SK-N-SH (cell line): ENCODE measurements at regions not wholly inside any gene's neighbourhood (a gene's known extent, or its start where the extent isn't known, plus 50 kb on each side); places are given as distances from the start of the nearest gene placed in this dataset.

Experiments
- CTCF ChIA-PET: fragments of 300-600, 350-600 bp; formaldehyde crosslinking; extraction: SDS; loops from one replicate; lab custom pipeline; 2021; lab: Yijun Ruan, JAX
- POLR2A ChIA-PET: fragments of 350-600 bp; sonication (Branson Sonifier 250); formaldehyde crosslinking; extraction: SDS; loops from one replicate; lab custom pipeline; 2020; ENCODE audit warnings: antibody characterized with exemption, inconsistent platforms; lab: Yijun Ruan, JAX
- DNase-seq: peaks from one replicate; pipeline ENCODE4 v3.0.0; 2012
- H2AFZ ChIP-seq: fragments of 200-600 bp; sonication (generic); 2 replicates; pipeline ENCODE4 v1.8.1; 2016; ENCODE audit warnings: antibody characterized with exemption, mild to moderate bottlenecking, low read depth
- H3F3A ChIP-seq: fragments of 200-600 bp; sonication (generic); replicated peaks from 2 replicates; pipeline ENCODE3; 2016; ENCODE audit warnings: antibody characterized with exemption, mild to moderate bottlenecking; ENCODE audit not compliant: insufficient read depth
- H3K27ac ChIP-seq, 2 experiments: fragments of 200-500 bp in 1 of 2; fragments of 200-600 bp in 1 of 2; sonication (Bioruptor generic) in 1 of 2; sonication (generic), shearing (Covaris generic) in 1 of 2; 2 replicates each; pipeline versions ENCODE4 v1.5.1 to v1.6.1; 2014 to 2016; ENCODE audit warnings: low read depth in 2 of 2, inconsistent platforms in 1 of 2, low read length in 1 of 2, mild to moderate bottlenecking in 1 of 2, mixed read lengths in 1 of 2
- H3K27me3 ChIP-seq: fragments of 200-600 bp; sonication (generic), shearing (Covaris generic); 2 replicates; pipeline ENCODE4 v1.6.1; 2016; ENCODE audit warnings: mixed run types; ENCODE audit not compliant: insufficient read depth
- H3K36me3 ChIP-seq, 2 experiments: fragments of 200-500 bp in 1 of 2; fragments of 200-600 bp in 1 of 2; sonication (Bioruptor generic) in 1 of 2; sonication (generic) in 1 of 2; replicated peaks in 1 of 2; 2 replicates each; pipeline versions ENCODE3 to v1.5.1; 2014 to 2016; ENCODE audit warnings: low read length in 1 of 2, mild to moderate bottlenecking in 1 of 2; ENCODE audit not compliant: insufficient read depth in 2 of 2, control insufficient read depth in 1 of 2
- H3K4me1 ChIP-seq, 2 experiments: fragments of 200-500 bp in 1 of 2; fragments of 200-600 bp in 1 of 2; sonication (Bioruptor generic) in 1 of 2; sonication (generic), shearing (Covaris generic) in 1 of 2; 2 replicates each; pipeline versions ENCODE4 v1.5.1 to v1.6.1; 2014 to 2016; ENCODE audit warnings: low read depth in 1 of 2, low read length in 1 of 2, mixed run types in 1 of 2; ENCODE audit not compliant: insufficient read depth in 2 of 2, control insufficient read depth in 1 of 2
- H3K4me2 ChIP-seq: fragments of 200-600 bp; sonication (generic), shearing (Covaris generic); 2 replicates; pipeline ENCODE4 v1.6.1; 2017; ENCODE audit warnings: mixed run types
- H3K4me3 ChIP-seq, 2 experiments: fragments of 200-500 bp in 1 of 2; fragments of 200-600 bp in 1 of 2; sonication (Bioruptor generic) in 1 of 2; sonication (generic), shearing (Covaris generic) in 1 of 2; 2 replicates each; pipeline versions ENCODE4 v1.5.1 to v1.8.1; 2014 to 2016; ENCODE audit warnings: low read depth in 2 of 2, inconsistent platforms in 1 of 2, low read length in 1 of 2, mild to moderate bottlenecking in 1 of 2, mixed read lengths in 1 of 2, moderate library complexity in 1 of 2
- H3K79me2 ChIP-seq: fragments of 200-600 bp; sonication (generic); 2 replicates; pipeline ENCODE4 v1.8.1; 2017; ENCODE audit warnings: mild to moderate bottlenecking; ENCODE audit not compliant: insufficient read depth
- H3K9ac ChIP-seq: fragments of 200-600 bp; sonication (generic); 2 replicates; pipeline ENCODE4 v1.6.1; 2017; ENCODE audit warnings: mixed run types
- H3K9me2 ChIP-seq: fragments of 200-600 bp; sonication (generic); 2 replicates; pipeline ENCODE4 v1.6.1; 2017; ENCODE audit warnings: mixed run types
- H3K9me3 ChIP-seq: fragments of 200-600 bp; sonication (generic); 2 replicates; pipeline ENCODE4 v1.6.1; 2017; ENCODE audit warnings: mixed run types, mild to moderate bottlenecking, moderate library complexity
- H4K20me1 ChIP-seq: fragments of 200-600 bp; sonication (generic); 2 replicates; pipeline ENCODE4 v1.6.1; 2017; ENCODE audit warnings: mild to moderate bottlenecking, mixed run types; ENCODE audit not compliant: insufficient read depth
- CHD2 ChIP-seq: fragments of 150-350 bp; IDR thresholded peaks from 2 replicates; pipeline ENCODE4 v1.6.1; 2018; ENCODE audit warnings: low read length; ENCODE audit not compliant: partially characterized antibody
- CTCF ChIP-seq: fragments of 200-600 bp; sonication (generic); IDR thresholded peaks from 2 replicates; pipeline ENCODE4 v1.6.1; 2017; ENCODE audit warnings: antibody characterized with exemption, mild to moderate bottlenecking, moderate library complexity
- EP300 ChIP-seq, 2 experiments: IDR thresholded peaks; 2 replicates each; pipeline versions ENCODE4 v1.4.0 to v1.6.1; 2012; ENCODE audit warnings: borderline replicate concordance in 1 of 2, low read depth in 1 of 2, low read length in 1 of 2
- FOSL2 ChIP-seq: IDR thresholded peaks from 2 replicates; pipeline ENCODE4 v1.4.0; 2012; ENCODE audit warnings: low read depth, mild to moderate bottlenecking, moderate library complexity, borderline replicate concordance
- IRF3 ChIP-seq: fragments of 150-350 bp; IDR thresholded peaks from 2 replicates; pipeline ENCODE4 v1.6.1; 2016; ENCODE audit warnings: mild to moderate bottlenecking, low read depth, low read length
- MEF2A ChIP-seq: IDR thresholded peaks from 2 replicates; pipeline ENCODE4 v1.4.0; 2012; ENCODE audit warnings: low read depth, borderline replicate concordance
- MXI1 ChIP-seq: IDR thresholded peaks from 2 replicates; pipeline ENCODE4 v1.6.1; 2012; ENCODE audit warnings: mild to moderate bottlenecking, low read depth, low read length, improper control_type of control experiment
- NFIC ChIP-seq: IDR thresholded peaks from 2 replicates; pipeline ENCODE4 v1.4.0; 2012; ENCODE audit warnings: borderline replicate concordance
- RAD21 ChIP-seq: IDR thresholded peaks from 2 replicates; pipeline ENCODE4 v1.6.1; 2012; ENCODE audit warnings: mild to moderate bottlenecking, low read length
- RFX5 ChIP-seq: IDR thresholded peaks from 2 replicates; pipeline ENCODE4 v1.6.1; 2012; ENCODE audit warnings: mild to moderate bottlenecking, improper control_type of control experiment, low read length
- SMC3 ChIP-seq: IDR thresholded peaks from 2 replicates; pipeline ENCODE4 v1.6.1; 2012; ENCODE audit warnings: low read depth, low read length, improper control_type of control experiment
- TAF1 ChIP-seq: IDR thresholded peaks from 2 replicates; pipeline ENCODE4 v1.6.1; 2012; ENCODE audit warnings: low read depth, mild to moderate bottlenecking, low read length, moderate library complexity, borderline replicate concordance
- WGBS: methylation state at CpG from one replicate; pipeline ENCODE4 v1.1.6; 2017; ENCODE audit warnings: low lambda C conversion rate; 5-methylcytosine and 5-hydroxymethylcytosine counted together

GRCh38 chr16:52167328-52167727, 379.6 kb downstream of the TOX3 start:
- TF ChIP-seq MEF2A (no peak), RAD21 (no peak), MXI1 (no peak), IRF3 (no peak), TAF1 (no peak), CTCF (no peak), SMC3 (no peak), NFIC (no peak)
- H3K36me3 ChIP-seq = no peaks in the 10 kb centered on the region
- ChIA-PET CTCF (interaction anchor here (1.6 kb wide), 2 partner anchors 10 to 24 kb away, joined by 5 to 7 read pairs; no protein-coding TSS in a partner anchor), POLR2A (no interaction called here)
- no peak overlapping the region for H3K27ac ChIP-seq
- 0% methylated on average over 1 of the region's 1 CpG for WGBS
- no peaks in the 10 kb centered on the region for H3K79me2 ChIP-seq
- DNase-seq = no peak
- no peak overlapping the region for H3K4me2 ChIP-seq
- no peaks in the 10 kb centered on the region for H3K4me1 ChIP-seq
- H3K4me3 ChIP-seq = no peak overlapping the region
- no peaks in the 10 kb centered on the region for H3K9me3 ChIP-seq
- H3K9me2 ChIP-seq = no peaks in the 10 kb centered on the region
- H2AFZ ChIP-seq = no peak overlapping the region
- no peaks in the 10 kb centered on the region for H4K20me1 ChIP-seq
- no peaks in the 10 kb centered on the region for H3K27me3 ChIP-seq
- H3K9ac ChIP-seq = no peak overlapping the region
- no peaks in the 10 kb centered on the region for H3F3A ChIP-seq

- Histone ChIP-seq H3K36me3 (no peaks in the 10 kb centered on the region), H3K4me2 (no peak overlapping the region), H3K9me2 (no peaks in the 10 kb centered on the region), H3K4me3 (no peak overlapping the region), H3K27me3 (no peaks in the 10 kb centered on the region), H3K79me2 (no peaks in the 10 kb centered on the region), H4K20me1 (no peaks in the 10 kb centered on the region), H3K27ac (no peak overlapping the region), H3F3A (no peaks in the 10 kb centered on the region), H3K9me3 (no peaks in the 10 kb centered on the region), H3K4me1 (no peaks in the 10 kb centered on the region), H3K9ac (no peak overlapping the region), H2AFZ (no peak overlapping the region)
- POLR2A ChIA-PET = no interaction called here
- 25% methylated on average over 8 of the region's 8 CpGs for WGBS
- TF ChIP-seq SMC3 (no peak), CHD2 (no peak), CTCF (no peak), EP300 (IDR thresholded peaks at IDR 0.05; ENCODE audit: borderline replicate concordance in 1 of 2, low read depth in 1 of 2, low read length in 1 of 2) (no peak), FOSL2 (no peak), RFX5 (no peak)
- CTCF ChIA-PET = no interaction called here
- DNase-seq = no peak
These were observed 381.0 kb downstream of the TOX3 start for GRCh38 chr16:52165961-52166360.
